ENCODE measurements at regions not wholly inside any gene's neighbourhood (a gene's known extent, or its start where the extent isn't known, plus 50 kb on each side); places are given as distances from the start of the nearest gene placed in this dataset.
"Not testable (repeated sequence)": the region's sequence is repeated elsewhere in the genome, so short reads cannot be mapped to it uniquely, and the experiment has no call there.

- not testable (repeated sequence) for TF ChIP-seq CTCF, POLR2A (IDR thresholded peaks at IDR 0.05)
These were observed 210.0 kb downstream of the BANP start for GRCh38 chr16:88161191-88161590.
